GM19468 (cell line): ENCODE measurements at regions not wholly inside any gene's neighbourhood (a gene's known extent, or its start where the extent isn't known, plus 50 kb on each side); places are given as distances from the start of the nearest gene placed in this dataset.
"Not testable (repeated sequence)": the region's sequence is repeated elsewhere in the genome, so short reads cannot be mapped to it uniquely, and the experiment has no call there.

ENCODE experiments used
- ATAC-seq: cut with Tn5 transposase; IDR thresholded peaks from one replicate; pipeline ENCODE4 v1.9.1; 2021; ENCODE audit warnings: mild to moderate bottlenecking, moderate library complexity, moderate number of reproducible peaks; ENCODE audit not compliant: unreplicated experiment; ENCODE audit errors: extremely low read depth

- no peak for ATAC-seq
These were observed 51.9 kb upstream of the TCERG1L start for GRCh38 chr10:131363416-131363815.

GRCh38 chr10:131371571-131371970 is 60.0 kb upstream of the TCERG1L start:
- ATAC-seq, result no peak

- ATAC-seq, result no peak
These were observed 70.1 kb upstream of the TCERG1L start for GRCh38 chr10:131381576-131381975.

- ATAC-seq, result not testable (repeated sequence)
These were observed 73.8 kb upstream of the TCERG1L start for GRCh38 chr10:131385161-131385872.

GRCh38 chr10:131387018-131387529 is 75.6 kb upstream of the TCERG1L start:
- ATAC-seq, result no peak

- ATAC-seq, result no peak
These were observed 80.4 kb upstream of the TCERG1L start for GRCh38 chr10:131391936-131392335.

GRCh38 chr10:131396121-131397050 is 84.9 kb upstream of the TCERG1L start:
- no peak for ATAC-seq

- no peak for ATAC-seq
These were observed 86.6 kb upstream of the TCERG1L start for GRCh38 chr10:131398166-131398565.

- no peak for ATAC-seq
These were observed 88.5 kb upstream of the TCERG1L start for GRCh38 chr10:131399981-131400380.

GRCh38 chr10:131400513-131400912 is 89.0 kb upstream of the TCERG1L start:
- no peak for ATAC-seq

GRCh38 chr10:131402771-131403650 is 91.5 kb upstream of the TCERG1L start:
- no peak for ATAC-seq

- ATAC-seq, result no peak
These were observed 92.4 kb upstream of the TCERG1L start for GRCh38 chr10:131403936-131404335.

- ATAC-seq, result no peak
These were observed 93.4 kb upstream of the TCERG1L start for GRCh38 chr10:131404886-131405285.

GRCh38 chr10:131406676-131407392 is 95.3 kb upstream of the TCERG1L start:
- no peak for ATAC-seq

- ATAC-seq, result no peak
These were observed 107.2 kb upstream of the TCERG1L start for GRCh38 chr10:131418681-131419080.

- no peak for ATAC-seq
These were observed 108.3 kb upstream of the TCERG1L start for GRCh38 chr10:131419797-131420196.

- ATAC-seq, result no peak
These were observed 109.3 kb upstream of the TCERG1L start for GRCh38 chr10:131420867-131421266.

GRCh38 chr10:131421381-131421780 is 109.9 kb upstream of the TCERG1L start:
- no peak for ATAC-seq

GRCh38 chr10:131422731-131423130 is 111.2 kb upstream of the TCERG1L start:
- no peak for ATAC-seq

- no peak for ATAC-seq
These were observed 112.5 kb upstream of the TCERG1L start for GRCh38 chr10:131424053-131424452.
